Fibroblast of villous mesenchyme (primary cell): ENCODE measurements at regions not wholly inside any gene's neighbourhood (a gene's known extent, or its start where the extent isn't known, plus 50 kb on each side); places are given as distances from the start of the nearest gene placed in this dataset.

Experiments
- DNase-seq: peaks from one replicate; pipeline ENCODE4 v3.0.0-alpha.2; 2010; ENCODE audit warnings: low read depth
- H3K4me3 ChIP-seq: 2 replicates; pipeline ENCODE4 v1.5.1; 2011; ENCODE audit warnings: low read depth, mild to moderate bottlenecking, low read length
- TF ChIP-seq, protein P1 (sequence below): IDR thresholded peaks from 2 replicates; pipeline ENCODE4 v1.5.1; 2012; ENCODE audit warnings: low read depth, mild to moderate bottlenecking, low read length; ENCODE audit not compliant: insufficient read depth

DNA sequence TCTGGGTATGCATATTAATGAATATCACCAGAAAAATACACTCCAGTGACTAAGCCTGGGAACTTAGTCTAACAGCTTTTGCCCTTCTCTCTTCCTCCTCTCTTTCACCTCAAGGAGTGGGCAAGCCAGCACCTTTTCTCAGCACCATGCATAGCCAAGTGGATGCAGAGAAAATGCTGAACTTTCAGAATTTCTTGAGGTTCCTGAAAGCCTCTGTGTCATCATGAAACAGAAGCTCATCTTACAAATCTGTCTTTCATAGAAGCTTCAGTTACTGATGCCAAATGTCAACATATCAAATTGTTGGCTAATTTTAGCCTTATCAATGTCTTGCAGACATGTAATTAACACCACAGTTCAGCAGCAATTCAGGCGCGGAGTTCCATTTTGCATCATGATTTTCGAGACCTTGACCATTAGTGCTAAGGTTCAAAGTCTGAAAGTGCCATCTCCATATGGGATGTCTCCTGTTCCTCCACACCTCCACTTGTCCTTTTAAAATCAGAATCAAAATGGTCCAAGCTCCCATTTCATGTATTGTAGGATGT, 51.1 kb upstream of the RPH3A start:
- TF ChIP-seq, protein P1, sequence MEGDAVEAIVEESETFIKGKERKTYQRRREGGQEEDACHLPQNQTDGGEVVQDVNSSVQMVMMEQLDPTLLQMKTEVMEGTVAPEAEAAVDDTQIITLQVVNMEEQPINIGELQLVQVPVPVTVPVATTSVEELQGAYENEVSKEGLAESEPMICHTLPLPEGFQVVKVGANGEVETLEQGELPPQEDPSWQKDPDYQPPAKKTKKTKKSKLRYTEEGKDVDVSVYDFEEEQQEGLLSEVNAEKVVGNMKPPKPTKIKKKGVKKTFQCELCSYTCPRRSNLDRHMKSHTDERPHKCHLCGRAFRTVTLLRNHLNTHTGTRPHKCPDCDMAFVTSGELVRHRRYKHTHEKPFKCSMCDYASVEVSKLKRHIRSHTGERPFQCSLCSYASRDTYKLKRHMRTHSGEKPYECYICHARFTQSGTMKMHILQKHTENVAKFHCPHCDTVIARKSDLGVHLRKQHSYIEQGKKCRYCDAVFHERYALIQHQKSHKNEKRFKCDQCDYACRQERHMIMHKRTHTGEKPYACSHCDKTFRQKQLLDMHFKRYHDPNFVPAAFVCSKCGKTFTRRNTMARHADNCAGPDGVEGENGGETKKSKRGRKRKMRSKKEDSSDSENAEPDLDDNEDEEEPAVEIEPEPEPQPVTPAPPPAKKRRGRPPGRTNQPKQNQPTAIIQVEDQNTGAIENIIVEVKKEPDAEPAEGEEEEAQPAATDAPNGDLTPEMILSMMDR, result no peak
- no peak for DNase-seq

DNA sequence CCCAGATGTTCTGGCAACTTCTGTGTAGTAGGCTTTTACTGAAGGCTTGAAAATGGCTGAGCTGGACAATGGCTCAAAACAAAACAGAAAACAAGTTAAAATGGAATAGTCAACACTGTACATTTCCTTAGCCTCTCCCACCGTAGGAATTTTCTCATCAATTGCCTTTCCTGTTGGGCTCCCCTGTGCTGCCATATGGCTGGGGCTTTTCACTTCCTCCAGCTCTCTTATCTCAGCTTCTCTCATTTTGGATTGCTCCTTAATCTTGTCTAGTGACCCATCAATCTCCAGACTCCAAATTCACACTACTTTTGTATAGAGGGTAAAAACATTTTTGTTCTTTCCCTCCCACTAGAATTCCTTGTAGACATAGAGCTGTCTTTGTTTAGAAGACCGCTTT, 50.4 kb upstream of the RPH3A start:
- TF ChIP-seq, protein P1, result no peak
- no peak overlapping the region for H3K4me3 ChIP-seq

More for the DNA sequence above, 51.1 kb upstream of the RPH3A start:
- H3K4me3 ChIP-seq, result no peak overlapping the region

More for the DNA sequence above, 50.4 kb upstream of the RPH3A start:
- DNase-seq, result no peak
